GM21526 (cell line): ENCODE measurements at regions not wholly inside any gene's neighbourhood (a gene's known extent, or its start where the extent isn't known, plus 50 kb on each side); places are given as distances from the start of the nearest gene placed in this dataset.
"Not testable (repeated sequence)": the region's sequence is repeated elsewhere in the genome, so short reads cannot be mapped to it uniquely, and the experiment has no call there.

Experiments
- ATAC-seq: cut with Tn5 transposase; IDR thresholded peaks from one replicate; pipeline ENCODE4 v1.9.1; 2021; ENCODE audit warnings: moderate library complexity; ENCODE audit not compliant: unreplicated experiment, low FRiP score

- ATAC-seq: no peak
Observed at GRCh38 chr3:82561784-82562183, 800.3 kb upstream of the GBE1 start.

GRCh38 chr3:82558081-82558480, 796.6 kb upstream of the GBE1 start:
- no peak for ATAC-seq

GRCh38 chr3:82556113-82556512, 794.7 kb upstream of the GBE1 start:
- ATAC-seq: no peak

GRCh38 chr3:82542556-82542955, 781.1 kb upstream of the GBE1 start:
- not testable (repeated sequence) for ATAC-seq

GRCh38 chr3:82521657-82522056, 760.2 kb upstream of the GBE1 start:
- ATAC-seq: no peak

GRCh38 chr3:82520846-82521245, 759.4 kb upstream of the GBE1 start:
- ATAC-seq: no peak

- ATAC-seq: no peak
Observed at GRCh38 chr3:82509951-82510603, 748.6 kb upstream of the GBE1 start.

GRCh38 chr3:82509106-82509842, 747.8 kb upstream of the GBE1 start:
- ATAC-seq: no peak

GRCh38 chr3:82506204-82506603, 744.8 kb upstream of the GBE1 start:
- no peak for ATAC-seq

GRCh38 chr3:82505079-82505756, 743.8 kb upstream of the GBE1 start:
- ATAC-seq: no peak

- no peak for ATAC-seq
Observed at GRCh38 chr3:82498186-82498585, 736.7 kb upstream of the GBE1 start.

- ATAC-seq: no peak
Observed at GRCh38 chr3:82496890-82497560, 735.6 kb upstream of the GBE1 start.

GRCh38 chr3:82495655-82496054, 734.2 kb upstream of the GBE1 start:
- no peak for ATAC-seq

GRCh38 chr3:82494977-82495489, 733.6 kb upstream of the GBE1 start:
- no peak for ATAC-seq

GRCh38 chr3:82493858-82494257, 732.4 kb upstream of the GBE1 start:
- ATAC-seq: no peak

- ATAC-seq: no peak
Observed at GRCh38 chr3:82475306-82475705, 713.9 kb upstream of the GBE1 start.

- no peak for ATAC-seq
Observed at GRCh38 chr3:82474711-82475110, 713.3 kb upstream of the GBE1 start.

GRCh38 chr3:82473864-82474541, 712.6 kb upstream of the GBE1 start:
- ATAC-seq: no peak

GRCh38 chr3:82467051-82467450, 705.6 kb upstream of the GBE1 start:
- no peak for ATAC-seq

- no peak for ATAC-seq
Observed at GRCh38 chr3:82462977-82463376, 701.5 kb upstream of the GBE1 start.
